ENCODE measurements at regions not wholly inside any gene's neighbourhood (a gene's known extent, or its start where the extent isn't known, plus 50 kb on each side); places are given as distances from the start of the nearest gene placed in this dataset.

DNA sequence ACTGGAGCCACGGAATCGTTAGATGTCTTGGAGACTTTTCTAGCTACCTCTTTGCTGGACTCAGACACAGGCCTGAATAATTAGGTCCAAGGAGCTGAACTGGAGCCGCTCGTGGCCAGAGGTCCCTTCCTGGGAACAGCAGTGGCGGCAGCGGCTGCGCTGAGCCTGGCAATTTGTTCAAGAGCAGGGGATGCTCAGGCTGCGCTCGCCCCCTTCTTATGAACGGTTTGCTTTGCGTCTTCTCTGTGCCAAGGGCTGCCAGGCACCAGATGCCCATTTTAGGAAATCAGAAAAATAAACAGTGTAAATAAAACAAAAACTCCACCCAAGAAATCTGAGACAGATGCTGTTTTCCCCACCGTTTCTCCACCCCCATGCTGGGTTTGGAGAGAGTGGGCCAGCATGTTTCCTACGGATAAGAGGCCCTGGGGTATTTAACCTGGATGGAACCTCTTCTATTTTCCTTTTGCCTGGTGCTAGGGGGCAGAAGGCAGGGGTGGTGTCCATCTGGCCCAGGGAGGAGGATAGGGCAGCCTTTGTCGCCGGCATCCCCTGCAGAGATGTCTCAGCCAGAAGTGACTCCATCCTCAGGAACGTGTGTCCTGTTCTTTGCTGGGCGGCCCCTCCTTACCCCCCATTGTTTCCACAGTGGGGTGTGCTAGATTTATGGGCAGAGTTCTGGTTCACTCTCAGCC, 163.4 kb downstream of the SEC14L1 start (continued):
- TF ChIP-seq, protein P1, sequence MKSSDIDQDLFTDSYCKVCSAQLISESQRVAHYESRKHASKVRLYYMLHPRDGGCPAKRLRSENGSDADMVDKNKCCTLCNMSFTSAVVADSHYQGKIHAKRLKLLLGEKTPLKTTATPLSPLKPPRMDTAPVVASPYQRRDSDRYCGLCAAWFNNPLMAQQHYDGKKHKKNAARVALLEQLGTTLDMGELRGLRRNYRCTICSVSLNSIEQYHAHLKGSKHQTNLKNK (CRISPR knock-in tag; IDR thresholded peaks at IDR 0.05), result no peak
- TF ChIP-seq ZNF317 (CRISPR knock-in tag; IDR thresholded peaks at IDR 0.05; ENCODE audit: borderline replicate concordance, low read depth) (no peak), FOXJ3 (CRISPR knock-in tag; IDR thresholded peaks at IDR 0.05; ENCODE audit: borderline replicate concordance) (no peak)

DNA sequence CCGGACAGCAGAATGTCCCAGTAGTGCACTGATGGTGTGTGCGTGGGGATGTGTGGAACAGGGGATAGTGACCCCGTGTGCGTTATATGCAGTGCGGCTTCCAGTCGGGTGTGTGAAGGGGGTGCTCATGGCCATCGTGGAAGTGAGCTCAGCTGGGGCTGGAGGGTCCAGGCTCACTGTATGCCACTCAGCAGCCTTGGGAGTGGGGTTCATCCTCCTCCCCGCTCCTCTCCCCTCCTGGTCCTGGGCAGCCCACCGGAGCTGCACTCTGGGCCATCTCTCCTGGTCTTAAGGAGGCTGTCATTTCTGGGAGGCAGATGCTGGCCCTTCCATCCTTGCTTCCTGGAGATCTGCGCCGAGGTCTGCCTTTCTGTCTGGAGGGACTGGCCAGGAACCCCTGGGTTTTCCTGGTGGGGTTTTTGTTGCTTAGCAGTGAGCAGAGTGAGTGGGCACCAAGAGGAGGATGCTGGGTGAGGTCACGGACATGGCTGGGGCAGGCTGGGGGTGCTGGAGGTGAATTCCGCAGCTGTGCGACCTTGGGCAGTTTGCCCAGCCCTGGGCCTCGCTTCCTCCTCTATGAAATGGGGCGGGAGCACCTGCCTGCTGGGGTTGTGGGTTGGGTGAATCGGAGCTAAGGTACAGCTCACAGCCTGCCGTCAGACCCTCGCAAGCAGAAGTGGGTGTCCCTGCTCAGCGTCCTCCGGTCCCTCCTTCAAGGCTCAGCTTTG, 164.1 kb downstream of the SEC14L1 start:
- ChIA-PET POLR2A (no interaction called here), CTCF (interaction anchor here (1.2 kb wide), 1 partner anchor 16 kb away, joined by 3 read pairs; no protein-coding TSS in a partner anchor)
- Mint-ChIP-seq H3K27me3 (ENCODE audit: low read depth) (no peaks in the 10 kb centered on the region), H3K36me3 (no peaks in the 10 kb centered on the region; the same call in 1 of the 2 replicates), H3K27ac (no peak overlapping the region), H3K4me1 (peaks cover 9% of the 10 kb centered on the region), H3K4me3 (no peak overlapping the region), H3K9me3 (no peaks in the 10 kb centered on the region)
- DNase-seq (ENCODE audit: low spot score) (no peak), ATAC-seq (no peak)
- TF ChIP-seq, protein P2, sequence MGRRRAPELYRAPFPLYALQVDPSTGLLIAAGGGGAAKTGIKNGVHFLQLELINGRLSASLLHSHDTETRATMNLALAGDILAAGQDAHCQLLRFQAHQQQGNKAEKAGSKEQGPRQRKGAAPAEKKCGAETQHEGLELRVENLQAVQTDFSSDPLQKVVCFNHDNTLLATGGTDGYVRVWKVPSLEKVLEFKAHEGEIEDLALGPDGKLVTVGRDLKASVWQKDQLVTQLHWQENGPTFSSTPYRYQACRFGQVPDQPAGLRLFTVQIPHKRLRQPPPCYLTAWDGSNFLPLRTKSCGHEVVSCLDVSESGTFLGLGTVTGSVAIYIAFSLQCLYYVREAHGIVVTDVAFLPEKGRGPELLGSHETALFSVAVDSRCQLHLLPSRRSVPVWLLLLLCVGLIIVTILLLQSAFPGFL (CRISPR knock-in tag; IDR thresholded peaks at IDR 0.05; ENCODE audit: borderline replicate concordance), result no peak
- 0 out of 2 replicates have a peak, but pooled peaks have one; percentile 53 for TF ChIP-seq GABPB1 (CRISPR knock-in tag; IDR thresholded peaks at IDR 0.05)

DNA sequence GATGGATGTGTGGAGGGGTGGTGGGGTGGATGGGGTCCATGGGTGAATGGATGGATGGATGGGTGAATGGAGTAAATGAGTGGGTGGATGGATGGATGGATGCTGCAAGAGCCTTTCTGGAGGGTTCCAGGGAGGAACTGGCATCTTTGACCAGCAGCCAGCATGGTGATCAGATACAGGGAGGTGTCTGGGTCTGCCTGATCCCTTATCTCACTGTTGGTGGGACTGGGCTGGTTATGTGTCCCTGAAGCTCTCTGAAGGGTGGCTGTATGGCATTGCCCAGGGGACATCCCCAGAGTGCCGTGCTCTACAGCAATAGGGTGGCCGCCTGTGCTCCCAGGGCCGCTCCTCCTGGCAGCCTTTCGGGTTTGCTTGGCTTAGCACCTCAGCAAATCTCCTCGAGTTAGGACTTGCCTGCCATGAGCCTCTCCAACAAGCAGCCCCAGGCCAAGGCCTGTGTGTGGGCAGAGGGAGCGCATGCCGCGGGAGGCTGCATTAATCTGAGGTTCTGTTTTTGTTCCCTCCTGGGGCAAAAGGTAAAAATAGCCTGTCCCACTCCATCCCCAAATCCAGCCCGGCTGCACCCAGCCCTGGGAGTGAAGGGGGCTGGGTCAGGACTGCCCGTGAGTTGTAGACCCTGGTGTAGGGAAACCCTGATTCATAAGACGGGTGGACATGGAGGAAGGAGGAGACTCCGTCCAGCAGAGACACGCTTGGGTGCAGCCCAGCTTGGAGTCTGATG, 165.4 kb downstream of the SEC14L1 start:
- Mint-ChIP-seq H3K9me3 (no peaks in the 10 kb centered on the region), H3K27me3 (ENCODE audit: low read depth) (no peaks in the 10 kb centered on the region), H3K36me3 (no peaks in the 10 kb centered on the region; the same call in 1 of the 2 replicates), H3K27ac (peak overlapping the region; percentile 83; the same call in 1 of the 2 replicates), H3K4me3 (no peak overlapping the region), H3K4me1 (peaks cover 9% of the 10 kb centered on the region)
- DNase-seq (ENCODE audit: low spot score) (no peak), ATAC-seq (no peak)
- ChIA-PET CTCF (interaction anchor here (1.2 kb wide), 1 partner anchor 17 kb away, joined by 3 read pairs; no protein-coding TSS in a partner anchor), POLR2A (no interaction called here)
- TF ChIP-seq, protein P3, sequence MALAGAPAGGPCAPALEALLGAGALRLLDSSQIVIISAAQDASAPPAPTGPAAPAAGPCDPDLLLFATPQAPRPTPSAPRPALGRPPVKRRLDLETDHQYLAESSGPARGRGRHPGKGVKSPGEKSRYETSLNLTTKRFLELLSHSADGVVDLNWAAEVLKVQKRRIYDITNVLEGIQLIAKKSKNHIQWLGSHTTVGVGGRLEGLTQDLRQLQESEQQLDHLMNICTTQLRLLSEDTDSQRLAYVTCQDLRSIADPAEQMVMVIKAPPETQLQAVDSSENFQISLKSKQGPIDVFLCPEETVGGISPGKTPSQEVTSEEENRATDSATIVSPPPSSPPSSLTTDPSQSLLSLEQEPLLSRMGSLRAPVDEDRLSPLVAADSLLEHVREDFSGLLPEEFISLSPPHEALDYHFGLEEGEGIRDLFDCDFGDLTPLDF (CRISPR knock-in tag; IDR thresholded peaks at IDR 0.05), result no peak
- TF ChIP-seq ESRRA (CRISPR knock-in tag; IDR thresholded peaks at IDR 0.05; ENCODE audit: borderline replicate concordance), result no peak
- no peak for TF ChIP-seq TP53 (CRISPR knock-in tag; IDR thresholded peaks at IDR 0.05)
- TF ChIP-seq NFATC4 (CRISPR knock-in tag; IDR thresholded peaks at IDR 0.05), result no peak
- TF ChIP-seq, protein P4, sequence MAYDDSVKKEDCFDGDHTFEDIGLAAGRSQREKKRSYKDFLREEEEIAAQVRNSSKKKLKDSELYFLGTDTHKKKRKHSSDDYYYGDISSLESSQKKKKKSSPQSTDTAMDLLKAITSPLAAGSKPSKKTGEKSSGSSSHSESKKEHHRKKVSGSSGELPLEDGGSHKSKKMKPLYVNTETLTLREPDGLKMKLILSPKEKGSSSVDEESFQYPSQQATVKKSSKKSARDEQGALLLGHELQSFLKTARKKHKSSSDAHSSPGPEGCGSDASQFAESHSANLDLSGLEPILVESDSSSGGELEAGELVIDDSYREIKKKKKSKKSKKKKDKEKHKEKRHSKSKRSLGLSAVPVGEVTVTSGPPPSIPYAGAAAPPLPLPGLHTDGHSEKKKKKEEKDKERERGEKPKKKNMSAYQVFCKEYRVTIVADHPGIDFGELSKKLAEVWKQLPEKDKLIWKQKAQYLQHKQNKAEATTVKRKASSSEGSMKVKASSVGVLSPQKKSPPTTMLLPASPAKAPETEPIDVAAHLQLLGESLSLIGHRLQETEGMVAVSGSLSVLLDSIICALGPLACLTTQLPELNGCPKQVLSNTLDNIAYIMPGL (CRISPR knock-in tag; IDR thresholded peaks at IDR 0.05), result no peak
- TF ChIP-seq RORB (CRISPR knock-in tag; IDR thresholded peaks at IDR 0.05), result no peak
- TF ChIP-seq CBFB (CRISPR knock-in tag; IDR thresholded peaks at IDR 0.05; ENCODE audit: low read depth), result no peak
- TF ChIP-seq IRF2 (CRISPR knock-in tag; IDR thresholded peaks at IDR 0.05; ENCODE audit: borderline replicate concordance, low read depth), result no peak
- TF ChIP-seq ZNF232 (CRISPR knock-in tag; IDR thresholded peaks at IDR 0.05), result no peak
- no peak for TF ChIP-seq RELA (CRISPR knock-in tag; IDR thresholded peaks at IDR 0.05; ENCODE audit: borderline replicate concordance)
- TF ChIP-seq TCF7 (CRISPR knock-in tag; IDR thresholded peaks at IDR 0.05; ENCODE audit: low read depth), result no peak
- TF ChIP-seq, protein P5, sequence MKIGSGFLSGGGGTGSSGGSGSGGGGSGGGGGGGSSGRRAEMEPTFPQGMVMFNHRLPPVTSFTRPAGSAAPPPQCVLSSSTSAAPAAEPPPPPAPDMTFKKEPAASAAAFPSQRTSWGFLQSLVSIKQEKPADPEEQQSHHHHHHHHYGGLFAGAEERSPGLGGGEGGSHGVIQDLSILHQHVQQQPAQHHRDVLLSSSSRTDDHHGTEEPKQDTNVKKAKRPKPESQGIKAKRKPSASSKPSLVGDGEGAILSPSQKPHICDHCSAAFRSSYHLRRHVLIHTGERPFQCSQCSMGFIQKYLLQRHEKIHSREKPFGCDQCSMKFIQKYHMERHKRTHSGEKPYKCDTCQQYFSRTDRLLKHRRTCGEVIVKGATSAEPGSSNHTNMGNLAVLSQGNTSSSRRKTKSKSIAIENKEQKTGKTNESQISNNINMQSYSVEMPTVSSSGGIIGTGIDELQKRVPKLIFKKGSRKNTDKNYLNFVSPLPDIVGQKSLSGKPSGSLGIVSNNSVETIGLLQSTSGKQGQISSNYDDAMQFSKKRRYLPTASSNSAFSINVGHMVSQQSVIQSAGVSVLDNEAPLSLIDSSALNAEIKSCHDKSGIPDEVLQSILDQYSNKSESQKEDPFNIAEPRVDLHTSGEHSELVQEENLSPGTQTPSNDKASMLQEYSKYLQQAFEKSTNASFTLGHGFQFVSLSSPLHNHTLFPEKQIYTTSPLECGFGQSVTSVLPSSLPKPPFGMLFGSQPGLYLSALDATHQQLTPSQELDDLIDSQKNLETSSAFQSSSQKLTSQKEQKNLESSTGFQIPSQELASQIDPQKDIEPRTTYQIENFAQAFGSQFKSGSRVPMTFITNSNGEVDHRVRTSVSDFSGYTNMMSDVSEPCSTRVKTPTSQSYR (CRISPR knock-in tag; IDR thresholded peaks at IDR 0.05), result no peak
- TF ChIP-seq ZNF423 (CRISPR knock-in tag; IDR thresholded peaks at IDR 0.05), result no peak
- TF ChIP-seq PRRX2 (CRISPR knock-in tag; IDR thresholded peaks at IDR 0.05), result no peak
- no peak for TF ChIP-seq GABPB1 (CRISPR knock-in tag; IDR thresholded peaks at IDR 0.05)

Measured in WTC11 (cell line).